GM12891 (cell line): ENCODE measurements at regions not wholly inside any gene's neighbourhood (a gene's known extent, or its start where the extent isn't known, plus 50 kb on each side); places are given as distances from the start of the nearest gene placed in this dataset.
"Not testable (repeated sequence)": the region's sequence is repeated elsewhere in the genome, so short reads cannot be mapped to it uniquely, and the experiment has no call there.

ENCODE experiments used
- DNase-seq: peaks from one replicate; pipeline ENCODE4 v3.0.0; 2011; ENCODE audit warnings: low spot score; ENCODE audit not compliant: insufficient read length
- FAIRE-seq: peaks from 2 replicates; lab custom pipeline; 2011; peaks lifted over from hg19 to GRCh38; lab: Jason Lieb, UNC

DNA sequence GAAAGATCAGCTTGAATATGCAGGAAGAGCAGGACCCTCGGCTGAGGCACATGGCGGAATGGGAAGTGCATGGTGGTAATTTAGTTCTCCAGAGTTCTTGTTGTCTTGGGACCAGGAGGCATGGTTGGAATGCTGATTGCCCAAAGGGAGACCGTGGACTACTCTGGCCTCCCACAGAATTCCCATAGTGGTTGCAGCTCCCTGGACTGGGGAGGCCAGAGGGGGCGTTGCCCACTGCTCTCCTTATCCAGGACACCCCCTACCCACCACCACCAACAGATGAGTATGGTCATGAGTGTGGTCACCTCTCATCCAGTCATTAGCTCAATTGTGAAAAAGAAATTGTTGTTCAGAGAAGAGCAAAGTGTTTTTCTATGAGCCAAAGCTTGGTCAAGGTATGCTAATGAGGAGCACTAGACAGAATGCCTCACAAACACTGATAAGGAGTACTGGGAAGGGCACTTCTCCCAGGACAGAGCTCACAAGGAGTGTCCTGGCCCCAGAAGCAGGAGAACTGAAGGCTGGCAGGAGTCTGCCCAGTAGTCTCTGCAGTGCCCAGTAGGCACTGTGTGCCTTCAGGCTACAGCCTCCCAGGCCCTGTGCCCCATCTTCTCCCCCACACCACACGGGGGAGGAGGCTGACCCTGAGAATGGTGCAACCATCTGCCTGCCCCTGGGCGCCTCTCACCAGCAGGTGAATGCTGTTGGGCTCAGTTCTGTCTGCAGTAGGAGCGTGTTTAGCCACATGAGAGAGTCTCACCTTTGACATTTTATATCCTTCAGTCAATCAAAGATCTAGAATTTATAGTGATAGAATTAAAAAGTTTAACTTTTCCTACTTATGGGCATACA, 51.4 kb upstream of the NEK3 start:
- not testable (repeated sequence) for DNase-seq, FAIRE-seq
